HepG2 (cell line): ENCODE measurements at regions not wholly inside any gene's neighbourhood (a gene's known extent, or its start where the extent isn't known, plus 50 kb on each side); places are given as distances from the start of the nearest gene placed in this dataset.
"Not testable (repeated sequence)": the region's sequence is repeated elsewhere in the genome, so short reads cannot be mapped to it uniquely, and the experiment has no call there.

Experiments used
- ATAC-seq: fragments of 200-7000 bp; cut with Tn5 transposase; 3 replicates; pipeline ENCODE4 v1.9.1; 2020; ENCODE audit warnings: mild to moderate bottlenecking, moderate library complexity
- BruUV-seq: library from RNA; stranded (reverse); fragments of 400-500 nt; replicated peaks from 2 replicates; lab custom pipeline; 2021; lab: Mats Ljungman, UMichigan
- CTCF ChIA-PET: fragments of 300-600 bp; formaldehyde crosslinking; extraction: SDS; loops from one replicate; lab custom pipeline; 2021; ENCODE audit warnings: low total read pairs, inconsistent platforms, low intra/inter-chr PET ratio; lab: Yijun Ruan, JAX
- POLR2A ChIA-PET: fragments of 350-600 bp; sonication (Branson Sonifier 250); formaldehyde crosslinking; loops from one replicate; lab custom pipeline; 2020; ENCODE audit warnings: antibody characterized with exemption, inconsistent platforms; lab: Yijun Ruan, JAX
- DNase-seq: peaks from one replicate; pipeline ENCODE4 v3.0.0-alpha.2; 2015; ENCODE audit warnings: low spot score
- FAIRE-seq: peaks from 3 replicates; lab custom pipeline; 2011; peaks lifted over from hg19 to GRCh38; lab: Jason Lieb, UNC
- H2AFZ ChIP-seq: one replicate; pipeline ENCODE4 v1.6.1; 2011; ENCODE audit warnings: low read length, inconsistent platforms
- H3K27ac ChIP-seq: fragments of 300-600 bp; 3 replicates; pipeline ENCODE4 v1.8.0; 2011; ENCODE audit warnings: mixed run types, mild to moderate bottlenecking, mixed read lengths, low read length, inconsistent platforms; ENCODE audit not compliant: insufficient read depth; ENCODE audit errors: extremely low read length
- H3K27me3 ChIP-seq, 2 experiments: fragments of 200-600 bp in 1 of 2; 2 replicates in 1 of 2; 3 replicates in 1 of 2; pipeline versions ENCODE4 v1.6.0 to v1.8.0; 2011; ENCODE audit warnings: low read length in 2 of 2, mild to moderate bottlenecking in 2 of 2, moderate library complexity in 2 of 2, inconsistent platforms in 1 of 2; ENCODE audit not compliant: insufficient read depth in 2 of 2, control insufficient read depth in 1 of 2
- H3K36me3 ChIP-seq, 2 experiments: fragments of 200-600 bp in 1 of 2; replicated peaks in 1 of 2; 2 replicates in 1 of 2; 3 replicates in 1 of 2; pipeline versions ENCODE4 v1.5.1 to v1.8.0; 2011; ENCODE audit warnings: low read length in 2 of 2, inconsistent platforms in 1 of 2; ENCODE audit not compliant: insufficient read depth in 2 of 2, control insufficient read depth in 1 of 2
- H3K4me1 ChIP-seq: 2 replicates; pipeline ENCODE4 v1.5.1; 2012; ENCODE audit warnings: low read length, inconsistent platforms; ENCODE audit not compliant: insufficient read depth
- H3K4me2 ChIP-seq: 2 replicates; pipeline ENCODE4 v1.6.0; 2011; ENCODE audit warnings: low read depth, low read length, inconsistent platforms
- H3K4me3 ChIP-seq, 3 experiments: fragments of 200-600 bp in 1 of 3; sonication (generic), shearing (Covaris generic) in 1 of 3; replicated peaks in 1 of 3; 2 replicates each; pipeline ENCODE4 v1.5.1; 2011 to 2016; ENCODE audit warnings: low read length in 3 of 3, inconsistent platforms in 2 of 3, low read depth in 2 of 3, mild to moderate bottlenecking in 2 of 3, control low read depth in 1 of 3, mixed read lengths in 1 of 3; ENCODE audit not compliant: insufficient read depth in 1 of 3
- H3K79me2 ChIP-seq: one replicate; pipeline ENCODE4 v1.6.1; 2011; ENCODE audit warnings: low read length, inconsistent platforms; ENCODE audit not compliant: insufficient read depth
- H3K9ac ChIP-seq: 2 replicates; pipeline ENCODE4 v1.6.0; 2011; ENCODE audit warnings: mild to moderate bottlenecking, low read depth, low read length, inconsistent platforms; ENCODE audit not compliant: insufficient read depth
- H3K9me3 ChIP-seq: 2 replicates; pipeline ENCODE4 v1.5.1; 2012; ENCODE audit warnings: mild to moderate bottlenecking, low read length
- H4K20me1 ChIP-seq: 2 replicates; pipeline ENCODE4 v1.6.0; 2011; ENCODE audit warnings: inconsistent platforms, mild to moderate bottlenecking, low read length, moderate library complexity; ENCODE audit not compliant: insufficient read depth
- GTF3A ChIP-seq: sonication (generic); formaldehyde crosslinking; conservative IDR thresholded peaks from 2 replicates; pipeline ENCODE4 v1.4.0; 2020; ENCODE audit warnings: mild to moderate bottlenecking, missing genetic modification reagents
- ISL2 ChIP-seq: sonication (generic); formaldehyde crosslinking; IDR thresholded peaks from 2 replicates; pipeline ENCODE4 v1.5.0; 2020; ENCODE audit warnings: missing genetic modification reagents
- MED8 ChIP-seq: sonication (generic); formaldehyde crosslinking; IDR thresholded peaks from 2 replicates; pipeline ENCODE4 v1.8.1; 2023; ENCODE audit warnings: mild to moderate bottlenecking, missing genetic modification reagents; ENCODE audit not compliant: insufficient replicate concordance
- THAP8 ChIP-seq: sonication (generic); formaldehyde crosslinking; IDR thresholded peaks from 2 replicates; pipeline ENCODE4 v1.5.1; 2020; ENCODE audit warnings: missing genetic modification reagents, mild to moderate bottlenecking, borderline replicate concordance
- ZFP41 ChIP-seq: sonication (generic); formaldehyde crosslinking; IDR thresholded peaks from 2 replicates; pipeline ENCODE4 v1.4.0; 2020; ENCODE audit warnings: mild to moderate bottlenecking, missing genetic modification reagents, borderline replicate concordance
- ZFY ChIP-seq: sonication (generic); formaldehyde crosslinking; IDR thresholded peaks from 2 replicates; pipeline ENCODE4 v1.4.0; 2020; ENCODE audit warnings: missing genetic modification reagents
- ZNF839 ChIP-seq: sonication (generic); formaldehyde crosslinking; IDR thresholded peaks from 2 replicates; pipeline ENCODE4 v1.4.0; 2020; ENCODE audit warnings: missing genetic modification reagents, mild to moderate bottlenecking, borderline replicate concordance
- ZSCAN22 ChIP-seq: sonication (generic); formaldehyde crosslinking; IDR thresholded peaks from 2 replicates; pipeline ENCODE4 v1.4.0; 2020; ENCODE audit warnings: mild to moderate bottlenecking, missing genetic modification reagents
- WGBS: methylation state at CpG from one replicate; pipeline ENCODE4 v1.1.6; 2017; ENCODE audit warnings: low lambda C conversion rate; 5-methylcytosine and 5-hydroxymethylcytosine counted together
- in situ Hi-C: cut with HindIII; loops from 2 replicates; pipeline ENCODE4 v1.10.0; 2017; ENCODE audit warnings: low pct_unique_long_range_greater_than_20kb; ENCODE audit not compliant: extremely low pct_ligation_motif_present
- intact Hi-C: fragments of 100-400 bp; cut with micrococcal nuclease; formaldehyde crosslinking; loops from one replicate; pipeline ENCODE4 v1.10.0; 2022; ENCODE audit not compliant: unreplicated experiment
- TF ChIP-seq, protein P1 (sequence below): sonication (generic); formaldehyde crosslinking; IDR thresholded peaks from 2 replicates; pipeline ENCODE4 v1.8.1; 2023; ENCODE audit warnings: mild to moderate bottlenecking, missing genetic modification reagents

GRCh38 chr7:7011241-7011640, 171.1 kb upstream of the C1GALT1 start:
- DNase-seq, H3K9ac ChIP-seq, CTCF ChIA-PET, H3K4me1 ChIP-seq, H2AFZ ChIP-seq, BruUV-seq, H3K4me2 ChIP-seq, POLR2A ChIA-PET, ATAC-seq, intact Hi-C loops, H3K4me3 ChIP-seq, H3K27me3 ChIP-seq, H3K79me2 ChIP-seq, FAIRE-seq, in situ Hi-C loops, H3K27ac ChIP-seq, H3K36me3 ChIP-seq, H3K9me3 ChIP-seq, H4K20me1 ChIP-seq: not testable (repeated sequence)
- 32% methylated on average over 4 of the region's 8 CpGs for WGBS

GRCh38 chr7:7011751-7012150, 170.6 kb upstream of the C1GALT1 start:
- DNase-seq, H3K9me3 ChIP-seq, H3K4me3 ChIP-seq, H3K4me2 ChIP-seq, BruUV-seq, H3K4me1 ChIP-seq, H4K20me1 ChIP-seq, in situ Hi-C loops, intact Hi-C loops, H3K27me3 ChIP-seq, H3K9ac ChIP-seq, H2AFZ ChIP-seq, H3K27ac ChIP-seq, CTCF ChIA-PET, H3K36me3 ChIP-seq, H3K79me2 ChIP-seq, FAIRE-seq, ATAC-seq, POLR2A ChIA-PET: not testable (repeated sequence)
- WGBS, result 18% methylated on average over 4 of the region's 7 CpGs

GRCh38 chr7:7014827-7015595, 167.3 kb upstream of the C1GALT1 start:
- no peaks in the 10 kb centered on the region for H3K36me3 ChIP-seq
- no peak overlapping the region for H3K9ac ChIP-seq
- ATAC-seq (no peak), FAIRE-seq (no peak), DNase-seq (no peak)
- no peak overlapping the region for H2AFZ ChIP-seq
- H3K4me2 ChIP-seq, result no peak overlapping the region
- no peak overlapping the region for H3K4me3 ChIP-seq
- no peaks in the 10 kb centered on the region for H4K20me1 ChIP-seq
- POLR2A ChIA-PET, result no interaction called here
- CTCF ChIA-PET, result no interaction called here
- H3K27me3 ChIP-seq, result no peaks in the 10 kb centered on the region
- intact Hi-C loops, result no loop called here
- H3K4me1 ChIP-seq, result no peaks in the 10 kb centered on the region
- in situ Hi-C loops, result no loop called here
- H3K27ac ChIP-seq, result no peak overlapping the region
- WGBS, result 43% methylated on average over 6 of the region's 6 CpGs
- no peaks in the 10 kb centered on the region for H3K9me3 ChIP-seq
- H3K79me2 ChIP-seq, result no peaks in the 10 kb centered on the region
- BruUV-seq, result no TSS peak
- TF ChIP-seq THAP8 (no peak), ZFY (CRISPR knock-in tag) (no peak), ZSCAN22 (CRISPR knock-in tag) (no peak), GTF3A (CRISPR knock-in tag) (no peak), ZFP41 (CRISPR knock-in tag) (no peak), ISL2 (CRISPR knock-in tag) (no peak), ZNF839 (CRISPR knock-in tag) (no peak), MED8 (CRISPR knock-in tag) (no peak)
- TF ChIP-seq, protein P1, sequence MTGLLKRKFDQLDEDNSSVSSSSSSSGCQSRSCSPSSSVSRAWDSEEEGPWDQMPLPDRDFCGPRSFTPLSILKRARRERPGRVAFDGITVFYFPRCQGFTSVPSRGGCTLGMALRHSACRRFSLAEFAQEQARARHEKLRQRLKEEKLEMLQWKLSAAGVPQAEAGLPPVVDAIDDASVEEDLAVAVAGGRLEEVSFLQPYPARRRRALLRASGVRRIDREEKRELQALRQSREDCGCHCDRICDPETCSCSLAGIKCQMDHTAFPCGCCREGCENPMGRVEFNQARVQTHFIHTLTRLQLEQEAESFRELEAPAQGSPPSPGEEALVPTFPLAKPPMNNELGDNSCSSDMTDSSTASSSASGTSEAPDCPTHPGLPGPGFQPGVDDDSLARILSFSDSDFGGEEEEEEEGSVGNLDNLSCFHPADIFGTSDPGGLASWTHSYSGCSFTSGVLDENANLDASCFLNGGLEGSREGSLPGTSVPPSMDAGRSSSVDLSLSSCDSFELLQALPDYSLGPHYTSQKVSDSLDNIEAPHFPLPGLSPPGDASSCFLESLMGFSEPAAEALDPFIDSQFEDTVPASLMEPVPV (CRISPR knock-in tag), result no peak
